Lung (tissue), 11 donors: ENCODE measurements at regions not wholly inside any gene's neighbourhood (a gene's known extent, or its start where the extent isn't known, plus 50 kb on each side); places are given as distances from the start of the nearest gene placed in this dataset.
"Not testable (repeated sequence)": the region's sequence is repeated elsewhere in the genome, so short reads cannot be mapped to it uniquely, and the experiment has no call there.

Experiments used
- ATAC-seq: fragments of 200-7000 bp; cut with Tn5 transposase; one replicate; pipeline ENCODE4 v1.9.1; 2020; ENCODE audit warnings: moderate number of reproducible peaks; ENCODE audit not compliant: insufficient read depth, low FRiP score
- DNase-seq, 3 donors: peaks; one replicate each; pipeline ENCODE4 v3.0.0-alpha.2; 2013 to 2017
- H3K27ac ChIP-seq, 2 donors: one replicate each; pipeline ENCODE4 v1.5.1; 2013; ENCODE audit warnings: mild to moderate bottlenecking in 2 of 2, moderate library complexity in 2 of 2, control low read depth in 1 of 2, inconsistent platforms in 1 of 2, low read depth in 1 of 2, low read length in 1 of 2
- H3K27me3 ChIP-seq, 3 donors: one replicate each; pipeline ENCODE4 v1.5.1; 2013; ENCODE audit warnings: low read length in 2 of 3; ENCODE audit not compliant: control insufficient read depth in 3 of 3, insufficient read depth in 3 of 3
- H3K36me3 ChIP-seq, 4 donors: one replicate each; pipeline ENCODE4 v1.5.1; 2013; ENCODE audit warnings: low read length in 4 of 4, mild to moderate bottlenecking in 1 of 4, moderate library complexity in 1 of 4; ENCODE audit not compliant: control insufficient read depth in 4 of 4, insufficient read depth in 4 of 4
- H3K4me1 ChIP-seq, 5 donors: one replicate each; pipeline ENCODE4 v1.5.1; 2013; ENCODE audit warnings: low read length in 5 of 5, mild to moderate bottlenecking in 2 of 5, moderate library complexity in 1 of 5; ENCODE audit not compliant: control insufficient read depth in 5 of 5, insufficient read depth in 5 of 5
- H3K4me3 ChIP-seq: one replicate; pipeline ENCODE4 v1.5.1; 2013; ENCODE audit warnings: mild to moderate bottlenecking, control low read depth, moderate library complexity
- H3K9ac ChIP-seq, 2 donors: one replicate each; pipeline ENCODE4 v1.5.1; 2013; ENCODE audit warnings: low read length in 2 of 2, control low read depth in 1 of 2; ENCODE audit not compliant: insufficient read depth in 1 of 2
- H3K9me3 ChIP-seq, 4 donors: one replicate each; pipeline ENCODE4 v1.5.1; 2013; ENCODE audit warnings: low read length in 3 of 4, mild to moderate bottlenecking in 1 of 4, moderate library complexity in 1 of 4; ENCODE audit not compliant: control insufficient read depth in 4 of 4, insufficient read depth in 3 of 4
- CTCF ChIP-seq: IDR thresholded peaks from 2 replicates; pipeline ENCODE4 v1.5.1; 2012; ENCODE audit warnings: mild to moderate bottlenecking; ENCODE audit errors: control extremely low read depth, extremely low read depth
- WGBS, 2 donors: extraction: QIAGEN DNeasy Blood & Tissue Kit; methylation state at CpG; one replicate each; pipeline ENCODE4 v1.1.7; 2013; 5-methylcytosine and 5-hydroxymethylcytosine counted together
- donor health status: control.
- donor health status: control.
- donor health status: Bipolar disorder and iron deficiency.
- donor health status: healthy.
- donor health status: DM: yes; HTN: yes; CAD: no.

GRCh38 chr1:185463433-185463832, 146.4 kb upstream of the IVNS1ABP start:
- ATAC-seq (no peak), DNase-seq (no peak)
- Histone ChIP-seq H3K4me1 (no peaks in the 10 kb centered on the region), H3K27me3 (no peaks in the 10 kb centered on the region), H3K4me3 (no peak overlapping the region), H3K36me3 (no peaks in the 10 kb centered on the region), H3K9me3 (no peaks in the 10 kb centered on the region), H3K27ac (no peak overlapping the region), H3K9ac (no peak overlapping the region)
- TF ChIP-seq CTCF: no peak
- 65 to 97% methylated on average over 3 of the region's 3 CpGs for WGBS, 2 donors

GRCh38 chr1:185463011-185463410, 146.0 kb upstream of the IVNS1ABP start:
- Histone ChIP-seq H3K4me1 (no peaks in the 10 kb centered on the region), H3K9me3 (no peaks in the 10 kb centered on the region), H3K4me3 (no peak overlapping the region), H3K36me3 (no peaks in the 10 kb centered on the region), H3K9ac (no peak overlapping the region), H3K27ac (no peak overlapping the region), H3K27me3 (no peaks in the 10 kb centered on the region)
- no peak for TF ChIP-seq CTCF
- no peak for DNase-seq
- ATAC-seq: no peak
- WGBS, 2 donors: 89 to 91% methylated on average over 4 of the region's 4 CpGs

GRCh38 chr1:185460723-185461122, 143.7 kb upstream of the IVNS1ABP start:
- H3K9me3 ChIP-seq, H3K9ac ChIP-seq, ATAC-seq, H3K27ac ChIP-seq, H3K36me3 ChIP-seq, H3K4me1 ChIP-seq, DNase-seq, H3K4me3 ChIP-seq, H3K27me3 ChIP-seq: not testable (repeated sequence)
- WGBS, 2 donors: 95 to 96% methylated on average over 4 of the region's 4 CpGs

- no peak overlapping the region for H3K9ac ChIP-seq
- DNase-seq (no peak), ATAC-seq (no peak)
- no peak for TF ChIP-seq CTCF
- H3K27me3 ChIP-seq: no peaks in the 10 kb centered on the region
- no peaks in the 10 kb centered on the region for H3K9me3 ChIP-seq
- WGBS, 2 donors: 95 to 96% methylated on average over 7 of the region's 7 CpGs
- no peaks in the 10 kb centered on the region for H3K36me3 ChIP-seq
- H3K4me3 ChIP-seq: no peak overlapping the region
- H3K27ac ChIP-seq: no peak overlapping the region
- no peaks in the 10 kb centered on the region for H3K4me1 ChIP-seq
Measured at GRCh38 chr1:185459141-185459540, 142.1 kb upstream of the IVNS1ABP start.
